GM10248 (cell line): ENCODE measurements at regions not wholly inside any gene's neighbourhood (a gene's known extent, or its start where the extent isn't known, plus 50 kb on each side); places are given as distances from the start of the nearest gene placed in this dataset.

ENCODE experiments used
- CTCF ChIA-PET: fragments of 300-600 bp; sonication (Branson Sonifier 250); formaldehyde crosslinking; extraction: SDS; loops from one replicate; lab custom pipeline; 2021; ENCODE audit warnings: antibody characterized with exemption; lab: Yijun Ruan, JAX
- POLR2A ChIA-PET: fragments of 350-650 bp; sonication (Branson Sonifier 250); formaldehyde crosslinking; extraction: SDS; loops from one replicate; lab custom pipeline; 2020; ENCODE audit warnings: antibody characterized with exemption; lab: Yijun Ruan, JAX
- DNase-seq: peaks from one replicate; pipeline ENCODE4 v3.0.0; 2012; ENCODE audit errors: extremely low spot score
- TF ChIP-seq, protein P1 (sequence below): IDR thresholded peaks from 2 replicates; pipeline ENCODE4 v1.5.1; 2012; ENCODE audit warnings: mild to moderate bottlenecking, low read depth; ENCODE audit errors: extremely low read depth, missing control alignments, control extremely low read depth

- POLR2A ChIA-PET = no interaction called here
- TF ChIP-seq, protein P1, sequence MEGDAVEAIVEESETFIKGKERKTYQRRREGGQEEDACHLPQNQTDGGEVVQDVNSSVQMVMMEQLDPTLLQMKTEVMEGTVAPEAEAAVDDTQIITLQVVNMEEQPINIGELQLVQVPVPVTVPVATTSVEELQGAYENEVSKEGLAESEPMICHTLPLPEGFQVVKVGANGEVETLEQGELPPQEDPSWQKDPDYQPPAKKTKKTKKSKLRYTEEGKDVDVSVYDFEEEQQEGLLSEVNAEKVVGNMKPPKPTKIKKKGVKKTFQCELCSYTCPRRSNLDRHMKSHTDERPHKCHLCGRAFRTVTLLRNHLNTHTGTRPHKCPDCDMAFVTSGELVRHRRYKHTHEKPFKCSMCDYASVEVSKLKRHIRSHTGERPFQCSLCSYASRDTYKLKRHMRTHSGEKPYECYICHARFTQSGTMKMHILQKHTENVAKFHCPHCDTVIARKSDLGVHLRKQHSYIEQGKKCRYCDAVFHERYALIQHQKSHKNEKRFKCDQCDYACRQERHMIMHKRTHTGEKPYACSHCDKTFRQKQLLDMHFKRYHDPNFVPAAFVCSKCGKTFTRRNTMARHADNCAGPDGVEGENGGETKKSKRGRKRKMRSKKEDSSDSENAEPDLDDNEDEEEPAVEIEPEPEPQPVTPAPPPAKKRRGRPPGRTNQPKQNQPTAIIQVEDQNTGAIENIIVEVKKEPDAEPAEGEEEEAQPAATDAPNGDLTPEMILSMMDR = no peak
- CTCF ChIA-PET = no interaction called here
- DNase-seq = peak; percentile 20
These were observed 248.8 kb upstream of the FOXD3 start for GRCh38 chr1:63073309-63074306.

DNA sequence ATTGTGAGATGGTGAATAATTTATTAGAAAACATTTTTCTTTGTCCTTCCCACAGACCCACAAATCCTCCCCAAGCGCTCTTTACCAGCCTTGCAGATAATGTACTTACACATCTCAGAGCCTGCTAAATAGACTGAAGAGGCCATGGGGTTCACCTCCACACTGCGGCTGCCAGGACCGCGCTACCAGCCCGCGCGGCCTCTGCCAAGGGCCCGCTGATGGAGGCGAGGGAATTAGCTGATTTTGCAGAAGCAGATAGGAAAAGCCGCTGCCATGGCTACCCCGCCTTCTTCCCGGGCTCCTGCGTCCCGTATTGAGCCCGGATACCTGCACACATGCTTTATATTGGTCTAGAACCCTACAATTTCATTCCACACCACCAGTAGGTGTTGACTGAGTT is 248.0 kb upstream of the FOXD3 start:
- ChIA-PET POLR2A (no interaction called here), CTCF (no interaction called here)
- TF ChIP-seq, protein P1 = no peak
- no peak for DNase-seq

DNA sequence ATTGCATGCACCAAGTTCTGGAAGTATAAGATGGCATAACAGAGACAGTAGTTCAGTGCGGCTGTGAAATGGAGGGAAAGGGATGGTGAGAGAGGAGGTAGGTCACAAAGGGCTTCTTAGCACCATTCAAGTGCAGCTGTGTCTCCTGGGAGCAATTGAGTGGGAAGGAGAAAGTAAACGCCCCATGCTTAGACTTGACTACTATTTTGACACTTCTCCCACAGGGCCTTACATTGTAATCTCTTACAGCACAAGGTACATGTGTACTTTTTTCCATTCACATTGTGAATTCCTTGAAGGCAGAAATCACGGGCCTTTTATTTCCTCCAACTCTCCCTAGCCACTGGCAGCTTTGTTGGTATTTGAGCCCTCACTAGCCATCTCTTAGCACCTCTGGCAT is 239.6 kb upstream of the FOXD3 start:
- TF ChIP-seq, protein P1 = no peak
- ChIA-PET CTCF (no interaction called here), POLR2A (no interaction called here)
- no peak for DNase-seq

DNA sequence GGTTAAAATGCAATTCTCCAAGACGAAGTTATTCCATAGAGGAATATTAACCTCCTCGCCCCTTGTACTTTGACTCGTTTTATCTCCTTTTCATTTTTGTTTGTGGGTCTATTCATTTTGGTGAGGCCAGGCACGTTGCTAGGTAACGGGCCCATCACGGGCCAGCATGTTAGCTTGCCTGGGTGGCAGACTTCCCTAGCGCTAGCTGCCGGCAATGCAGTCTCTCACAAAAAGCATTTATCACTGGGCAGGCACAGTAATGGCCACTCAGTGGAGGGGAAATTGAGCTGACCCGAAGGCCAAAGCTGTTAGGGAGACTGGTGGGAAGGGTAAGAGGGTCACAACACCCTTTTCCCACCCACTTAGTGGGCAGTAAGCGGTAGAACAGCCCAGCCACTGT is 234.4 kb upstream of the FOXD3 start:
- ChIA-PET POLR2A (no interaction called here), CTCF (no interaction called here)
- TF ChIP-seq, protein P1 = no peak
- DNase-seq = no peak

GRCh38 chr1:63099188-63099587 is 223.2 kb upstream of the FOXD3 start:
- ChIA-PET CTCF (interaction anchor here (1.1 to 1.4 kb wide), 5 partner anchors 11 to 31 kb away, joined by 3 to 5 read pairs (median 3); no protein-coding TSS in a partner anchor), POLR2A (no interaction called here)
- TF ChIP-seq, protein P1 = no peak
- DNase-seq = no peak

DNA sequence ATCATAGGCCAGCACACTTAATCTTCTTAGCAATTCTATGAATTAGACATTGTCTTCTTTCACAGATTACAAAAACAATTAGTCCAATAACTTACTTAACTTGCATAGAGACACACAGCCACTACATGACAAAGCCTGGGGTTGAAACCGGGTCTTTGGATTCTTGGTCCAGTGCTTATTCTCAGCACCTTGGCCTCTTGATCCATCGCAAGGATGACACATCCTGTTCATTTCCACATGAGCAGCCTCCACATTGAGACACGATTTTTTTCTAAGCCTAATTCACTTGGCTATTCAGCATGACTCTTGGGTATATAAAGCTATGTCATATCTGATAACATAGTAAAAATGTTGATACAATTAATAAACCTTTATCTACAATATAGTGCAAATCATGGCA is 221.0 kb upstream of the FOXD3 start:
- TF ChIP-seq, protein P1 = no peak
- CTCF ChIA-PET = interaction anchor here (1.2 to 1.6 kb wide), 2 partner anchors 16 to 48 kb away, joined by 4 to 8 read pairs; no protein-coding TSS in a partner anchor
- POLR2A ChIA-PET = no interaction called here
- no peak for DNase-seq
